A673 (cell line): ENCODE measurements at regions not wholly inside any gene's neighbourhood (a gene's known extent, or its start where the extent isn't known, plus 50 kb on each side); places are given as distances from the start of the nearest gene placed in this dataset.

Source experiments
- EZH2 ChIP-seq: fragments of 200-600 bp; sonication (generic); IDR thresholded peaks from 2 replicates; pipeline ENCODE4 v1.6.1; 2017; ENCODE audit warnings: borderline replicate concordance, low read depth, mild to moderate bottlenecking, mixed read lengths, antibody characterized with exemption, low read length; ENCODE audit not compliant: poor library complexity, severe bottlenecking
- TF ChIP-seq, protein P1 (sequence below): fragments of 300-800, 200-600 bp; sonication (generic); conservative IDR thresholded peaks from 2 replicates; pipeline ENCODE4 v1.5.1; 2017; ENCODE audit warnings: low read depth, mild to moderate bottlenecking, antibody characterized with exemption, low read length, moderate library complexity, mixed read lengths

DNA sequence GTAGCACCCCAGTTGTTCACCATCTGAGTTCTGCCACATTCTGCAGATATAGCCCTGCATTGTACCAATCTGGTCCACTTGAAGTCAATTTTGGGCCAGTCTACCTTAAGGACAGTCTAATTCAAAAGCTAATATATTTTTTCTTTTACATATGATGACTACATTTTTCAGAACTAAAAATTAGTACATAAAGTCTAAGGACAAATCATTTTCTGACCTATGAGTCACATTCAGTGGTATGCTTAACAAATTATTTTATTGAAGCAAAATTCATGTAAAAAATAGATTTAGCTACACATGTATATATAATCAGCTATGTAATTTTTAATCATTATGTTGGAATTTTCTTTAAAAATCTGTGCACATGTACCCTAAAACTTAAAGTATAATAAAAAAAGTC is 52.1 kb upstream of the IL12A start:
- TF ChIP-seq, protein P1, sequence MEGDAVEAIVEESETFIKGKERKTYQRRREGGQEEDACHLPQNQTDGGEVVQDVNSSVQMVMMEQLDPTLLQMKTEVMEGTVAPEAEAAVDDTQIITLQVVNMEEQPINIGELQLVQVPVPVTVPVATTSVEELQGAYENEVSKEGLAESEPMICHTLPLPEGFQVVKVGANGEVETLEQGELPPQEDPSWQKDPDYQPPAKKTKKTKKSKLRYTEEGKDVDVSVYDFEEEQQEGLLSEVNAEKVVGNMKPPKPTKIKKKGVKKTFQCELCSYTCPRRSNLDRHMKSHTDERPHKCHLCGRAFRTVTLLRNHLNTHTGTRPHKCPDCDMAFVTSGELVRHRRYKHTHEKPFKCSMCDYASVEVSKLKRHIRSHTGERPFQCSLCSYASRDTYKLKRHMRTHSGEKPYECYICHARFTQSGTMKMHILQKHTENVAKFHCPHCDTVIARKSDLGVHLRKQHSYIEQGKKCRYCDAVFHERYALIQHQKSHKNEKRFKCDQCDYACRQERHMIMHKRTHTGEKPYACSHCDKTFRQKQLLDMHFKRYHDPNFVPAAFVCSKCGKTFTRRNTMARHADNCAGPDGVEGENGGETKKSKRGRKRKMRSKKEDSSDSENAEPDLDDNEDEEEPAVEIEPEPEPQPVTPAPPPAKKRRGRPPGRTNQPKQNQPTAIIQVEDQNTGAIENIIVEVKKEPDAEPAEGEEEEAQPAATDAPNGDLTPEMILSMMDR = no peak
- TF ChIP-seq EZH2 = no peak
